ENCODE measurements at regions not wholly inside any gene's neighbourhood (a gene's known extent, or its start where the extent isn't known, plus 50 kb on each side); places are given as distances from the start of the nearest gene placed in this dataset.

DNA sequence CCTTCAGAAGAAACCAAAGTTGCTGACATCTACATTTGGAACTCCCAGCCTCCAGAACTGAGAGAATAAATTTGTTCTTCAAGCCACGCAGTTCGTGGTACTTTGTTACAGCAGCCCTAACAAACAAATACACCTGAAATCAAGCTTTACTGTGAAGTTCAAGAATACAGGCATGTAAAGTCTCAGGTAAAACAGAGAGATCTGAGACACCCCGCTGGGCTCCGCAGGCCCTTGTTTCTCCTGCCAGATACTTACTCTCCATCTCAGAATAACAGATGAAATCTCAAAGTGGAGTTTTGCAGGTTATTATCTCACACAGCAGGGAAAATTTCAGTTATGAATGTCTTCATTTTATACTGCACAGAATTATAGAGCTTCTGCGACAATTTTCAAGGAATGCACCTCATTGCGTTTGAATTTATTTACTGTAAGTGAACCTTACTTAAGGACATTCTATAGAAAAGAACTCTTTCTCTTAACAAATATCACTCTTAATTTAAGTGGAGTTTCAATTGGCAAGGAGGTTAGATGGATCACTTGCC is 492.4 kb upstream of the LRATD1 start:
- TF ChIP-seq, protein P1, sequence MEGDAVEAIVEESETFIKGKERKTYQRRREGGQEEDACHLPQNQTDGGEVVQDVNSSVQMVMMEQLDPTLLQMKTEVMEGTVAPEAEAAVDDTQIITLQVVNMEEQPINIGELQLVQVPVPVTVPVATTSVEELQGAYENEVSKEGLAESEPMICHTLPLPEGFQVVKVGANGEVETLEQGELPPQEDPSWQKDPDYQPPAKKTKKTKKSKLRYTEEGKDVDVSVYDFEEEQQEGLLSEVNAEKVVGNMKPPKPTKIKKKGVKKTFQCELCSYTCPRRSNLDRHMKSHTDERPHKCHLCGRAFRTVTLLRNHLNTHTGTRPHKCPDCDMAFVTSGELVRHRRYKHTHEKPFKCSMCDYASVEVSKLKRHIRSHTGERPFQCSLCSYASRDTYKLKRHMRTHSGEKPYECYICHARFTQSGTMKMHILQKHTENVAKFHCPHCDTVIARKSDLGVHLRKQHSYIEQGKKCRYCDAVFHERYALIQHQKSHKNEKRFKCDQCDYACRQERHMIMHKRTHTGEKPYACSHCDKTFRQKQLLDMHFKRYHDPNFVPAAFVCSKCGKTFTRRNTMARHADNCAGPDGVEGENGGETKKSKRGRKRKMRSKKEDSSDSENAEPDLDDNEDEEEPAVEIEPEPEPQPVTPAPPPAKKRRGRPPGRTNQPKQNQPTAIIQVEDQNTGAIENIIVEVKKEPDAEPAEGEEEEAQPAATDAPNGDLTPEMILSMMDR (IDR thresholded peaks at IDR 0.05): no peak
- TF ChIP-seq POLR2A (IDR thresholded peaks at IDR 0.05): no peak

Measured in vagina (tissue), 2 donors.